ENCODE measurements at regions not wholly inside any gene's neighbourhood (a gene's known extent, or its start where the extent isn't known, plus 50 kb on each side); places are given as distances from the start of the nearest gene placed in this dataset.
"Not testable (repeated sequence)": the region's sequence is repeated elsewhere in the genome, so short reads cannot be mapped to it uniquely, and the experiment has no call there.

DNA sequence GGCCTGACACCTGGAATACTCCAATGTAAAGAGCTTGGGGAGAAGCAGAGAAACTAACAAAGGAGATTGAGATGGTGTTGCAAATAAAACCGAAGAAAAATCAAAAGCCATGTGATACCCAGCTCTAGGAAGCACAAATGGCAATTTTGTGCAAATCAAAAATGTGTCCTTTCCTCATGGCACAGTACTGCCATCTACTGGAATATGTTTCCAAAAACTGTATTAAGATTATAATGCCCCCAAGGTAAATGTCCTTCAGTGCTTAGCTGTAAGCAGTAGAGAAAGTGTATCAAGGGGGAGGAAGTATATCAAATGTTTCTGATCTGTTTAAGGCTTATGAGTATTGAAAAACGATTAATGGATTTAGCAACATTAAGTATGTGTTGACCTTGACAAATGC lies 620.3 kb downstream of the ZWINT start:
- H3K79me2 ChIP-seq (ENCODE audit: control insufficient read depth, insufficient read depth, low read length); H3K9me1 ChIP-seq (ENCODE audit: control insufficient read depth, extremely low read depth, insufficient read depth, low read length); dilution Hi-C loops (cut with MboI; ENCODE audit: extremely low pct_ligation_motif_present, low sequenced_read_pairs); H4K20me1 ChIP-seq (ENCODE audit: control insufficient read depth, extremely low read depth, insufficient read depth, low read length); H3K4me3 ChIP-seq (ENCODE audit: control insufficient read depth in 2 of 3, extremely low read depth in 1 of 3, insufficient read depth in 2 of 3, low read depth in 1 of 3, low read length in 3 of 3); H3K27ac ChIP-seq (ENCODE audit: control insufficient read depth, insufficient read depth, low read length); H2AFZ ChIP-seq (ENCODE audit: control insufficient read depth, low read length); DNase-seq (ENCODE audit: low read depth, low spot score); H3K27me3 ChIP-seq (ENCODE audit: control insufficient read depth, extremely low read depth, insufficient read depth, low read length); H3K9ac ChIP-seq (ENCODE audit: control insufficient read depth, extremely low read depth, insufficient read depth, low read length); H3K4me1 ChIP-seq (ENCODE audit: control insufficient read depth, extremely low read depth, insufficient read depth, low read length); H3K4me2 ChIP-seq (ENCODE audit: control insufficient read depth, extremely low read depth, insufficient read depth, low read depth, low read length); H3K36me3 ChIP-seq (ENCODE audit: control insufficient read depth in 2 of 2, extremely low read depth in 1 of 2, insufficient read depth in 2 of 2, low read length in 2 of 2); H3K9me3 ChIP-seq (ENCODE audit: control insufficient read depth, low read depth, low read length): not testable (repeated sequence)
- TF ChIP-seq, protein P1, sequence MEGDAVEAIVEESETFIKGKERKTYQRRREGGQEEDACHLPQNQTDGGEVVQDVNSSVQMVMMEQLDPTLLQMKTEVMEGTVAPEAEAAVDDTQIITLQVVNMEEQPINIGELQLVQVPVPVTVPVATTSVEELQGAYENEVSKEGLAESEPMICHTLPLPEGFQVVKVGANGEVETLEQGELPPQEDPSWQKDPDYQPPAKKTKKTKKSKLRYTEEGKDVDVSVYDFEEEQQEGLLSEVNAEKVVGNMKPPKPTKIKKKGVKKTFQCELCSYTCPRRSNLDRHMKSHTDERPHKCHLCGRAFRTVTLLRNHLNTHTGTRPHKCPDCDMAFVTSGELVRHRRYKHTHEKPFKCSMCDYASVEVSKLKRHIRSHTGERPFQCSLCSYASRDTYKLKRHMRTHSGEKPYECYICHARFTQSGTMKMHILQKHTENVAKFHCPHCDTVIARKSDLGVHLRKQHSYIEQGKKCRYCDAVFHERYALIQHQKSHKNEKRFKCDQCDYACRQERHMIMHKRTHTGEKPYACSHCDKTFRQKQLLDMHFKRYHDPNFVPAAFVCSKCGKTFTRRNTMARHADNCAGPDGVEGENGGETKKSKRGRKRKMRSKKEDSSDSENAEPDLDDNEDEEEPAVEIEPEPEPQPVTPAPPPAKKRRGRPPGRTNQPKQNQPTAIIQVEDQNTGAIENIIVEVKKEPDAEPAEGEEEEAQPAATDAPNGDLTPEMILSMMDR (optimal IDR thresholded peaks at IDR 0.05 in 1 of 3, IDR thresholded peaks at IDR 0.05 in 1 of 3, conservative IDR thresholded peaks at IDR 0.05 in 1 of 3; ENCODE audit: extremely low read depth in 1 of 3, insufficient read depth in 2 of 3, low read length in 3 of 3) = peak in 1 of 3 experiments; percentile 10
- FAIRE-seq = peak; percentile 59

DNA sequence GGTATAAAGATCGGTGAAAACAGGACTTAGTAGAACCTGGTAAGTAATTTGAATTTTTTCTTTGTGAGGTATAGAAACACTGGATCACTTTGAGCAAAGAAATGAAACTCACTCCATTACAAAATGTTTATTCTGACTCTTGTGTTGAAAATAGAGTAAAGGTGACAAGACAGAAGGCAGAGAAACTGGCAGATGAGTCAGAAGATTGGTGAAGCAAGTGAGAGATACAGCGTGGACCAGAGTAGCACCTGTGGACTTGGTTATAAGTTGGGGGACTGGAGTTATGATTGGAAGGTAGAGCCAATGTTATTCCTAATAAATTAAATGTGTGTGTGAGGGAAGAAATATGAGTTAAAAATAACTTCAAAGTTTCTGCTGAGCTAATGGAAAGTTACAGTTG lies 620.9 kb downstream of the ZWINT start:
- H3K79me2 ChIP-seq (ENCODE audit: control insufficient read depth, insufficient read depth, low read length) = no peaks in the 10 kb centered on the region
- no peaks in the 10 kb centered on the region for H4K20me1 ChIP-seq (ENCODE audit: control insufficient read depth, extremely low read depth, insufficient read depth, low read length)
- DNase-seq (ENCODE audit: low read depth, low spot score) = no peak
- TF ChIP-seq, protein P1 (optimal IDR thresholded peaks at IDR 0.05 in 1 of 3, IDR thresholded peaks at IDR 0.05 in 1 of 3, conservative IDR thresholded peaks at IDR 0.05 in 1 of 3; ENCODE audit: extremely low read depth in 1 of 3, insufficient read depth in 2 of 3, low read length in 3 of 3) = no peak
- TF ChIP-seq EZH2 (IDR thresholded peaks at IDR 0.05; ENCODE audit: low read length) = no peak
- no peaks in the 10 kb centered on the region for H3K9me1 ChIP-seq (ENCODE audit: control insufficient read depth, extremely low read depth, insufficient read depth, low read length)
- H3K9me3 ChIP-seq (ENCODE audit: control insufficient read depth, low read depth, low read length) = no peaks in the 10 kb centered on the region
- no peak overlapping the region for H3K4me2 ChIP-seq (ENCODE audit: control insufficient read depth, extremely low read depth, insufficient read depth, low read depth, low read length)
- H3K9ac ChIP-seq (ENCODE audit: control insufficient read depth, extremely low read depth, insufficient read depth, low read length) = no peak overlapping the region
- no peak overlapping the region for H3K4me3 ChIP-seq (ENCODE audit: control insufficient read depth in 2 of 3, extremely low read depth in 1 of 3, insufficient read depth in 2 of 3, low read depth in 1 of 3, low read length in 3 of 3)
- H2AFZ ChIP-seq (ENCODE audit: control insufficient read depth, low read length) = no peak overlapping the region
- FAIRE-seq = no peak
- dilution Hi-C loops (cut with MboI; ENCODE audit: extremely low pct_ligation_motif_present, low sequenced_read_pairs) = no loop called here
- H3K27me3 ChIP-seq (ENCODE audit: control insufficient read depth, extremely low read depth, insufficient read depth, low read length) = no peaks in the 10 kb centered on the region
- no peaks in the 10 kb centered on the region for H3K4me1 ChIP-seq (ENCODE audit: control insufficient read depth, extremely low read depth, insufficient read depth, low read length)
- H3K27ac ChIP-seq (ENCODE audit: control insufficient read depth, insufficient read depth, low read length) = no peak overlapping the region
- H3K36me3 ChIP-seq (ENCODE audit: control insufficient read depth in 2 of 2, extremely low read depth in 1 of 2, insufficient read depth in 2 of 2, low read length in 2 of 2) = no peaks in the 10 kb centered on the region
